ENCODE measurements at regions not wholly inside any gene's neighbourhood (a gene's known extent, or its start where the extent isn't known, plus 50 kb on each side); places are given as distances from the start of the nearest gene placed in this dataset.

- intact Hi-C loops (cut with DNase I), result no loop called here
- DNase-seq, result no peak
- H3K27ac ChIP-seq, result no peak overlapping the region
- H3K9me3 ChIP-seq, result no peaks in the 10 kb centered on the region
- H3K4me3 ChIP-seq, result no peak overlapping the region
- peaks cover 29% of the 10 kb centered on the region for H3K4me1 ChIP-seq
- no peak for TF ChIP-seq CTCF (IDR thresholded peaks at IDR 0.05)
- ATAC-seq, result no peak
- H3K36me3 ChIP-seq, result no peaks in the 10 kb centered on the region
- no peaks in the 10 kb centered on the region for H3K27me3 ChIP-seq
Measured at GRCh38 chr2:24432735-24433134, 58.3 kb upstream of the NCOA1 start.

- no peaks in the 10 kb centered on the region for H3K27me3 ChIP-seq
- DNase-seq, result no peak
- no peak overlapping the region for H3K4me3 ChIP-seq
- peaks cover 28% of the 10 kb centered on the region for H3K4me1 ChIP-seq
- H3K36me3 ChIP-seq, result no peaks in the 10 kb centered on the region
- TF ChIP-seq CTCF (IDR thresholded peaks at IDR 0.05), result no peak
- intact Hi-C loops (cut with DNase I), result no loop called here
- H3K9me3 ChIP-seq, result no peaks in the 10 kb centered on the region
- ATAC-seq, result no peak
- no peak overlapping the region for H3K27ac ChIP-seq
Measured at GRCh38 chr2:24432121-24432520, 58.9 kb upstream of the NCOA1 start.

GRCh38 chr2:24429197-24430074 lies 61.6 kb upstream of the NCOA1 start:
- DNase-seq (no peak), ATAC-seq (no peak)
- Histone ChIP-seq H3K4me3 (no peak overlapping the region), H3K4me1 (peaks cover 2% of the 10 kb centered on the region), H3K9me3 (no peaks in the 10 kb centered on the region), H3K27me3 (no peaks in the 10 kb centered on the region), H3K36me3 (no peaks in the 10 kb centered on the region), H3K27ac (no peak overlapping the region)
- TF ChIP-seq CTCF (IDR thresholded peaks at IDR 0.05), result no peak
- intact Hi-C loops (cut with DNase I), result loop anchor here (10.0 kb wide), 1 partner anchor 395 kb away; no protein-coding TSS in a partner anchor

- H3K9me3 ChIP-seq, result no peaks in the 10 kb centered on the region
- H3K4me3 ChIP-seq, result no peak overlapping the region
- no peaks in the 10 kb centered on the region for H3K36me3 ChIP-seq
- no peaks in the 10 kb centered on the region for H3K4me1 ChIP-seq
- DNase-seq (no peak), ATAC-seq (no peak)
- H3K27me3 ChIP-seq, result no peaks in the 10 kb centered on the region
- TF ChIP-seq CTCF (IDR thresholded peaks at IDR 0.05), result no peak
- intact Hi-C loops (cut with DNase I), result loop anchor here (10.0 kb wide), 1 partner anchor 400 kb away; no protein-coding TSS in a partner anchor
- no peak overlapping the region for H3K27ac ChIP-seq
Measured at GRCh38 chr2:24424387-24424786, 64.1 kb upstream of the ITSN2 start.

- DNase-seq (no peak), ATAC-seq (no peak)
- Histone ChIP-seq H3K4me1 (no peaks in the 10 kb centered on the region), H3K27ac (no peak overlapping the region), H3K36me3 (no peaks in the 10 kb centered on the region), H3K9me3 (no peaks in the 10 kb centered on the region), H3K4me3 (no peak overlapping the region), H3K27me3 (no peaks in the 10 kb centered on the region)
- TF ChIP-seq CTCF (IDR thresholded peaks at IDR 0.05), result no peak
- intact Hi-C loops (cut with DNase I), result loop anchor here (10.0 kb wide), 1 partner anchor 402 kb away; no protein-coding TSS in a partner anchor
Measured at GRCh38 chr2:24423095-24423494, 62.8 kb upstream of the ITSN2 start.

Measured in upper lobe of right lung (tissue), 1 donor.